HL-60 (cell line): ENCODE measurements at regions not wholly inside any gene's neighbourhood (a gene's known extent, or its start where the extent isn't known, plus 50 kb on each side); places are given as distances from the start of the nearest gene placed in this dataset.

ENCODE experiments used
- POLR2AphosphoS5 ChIP-seq: IDR thresholded peaks from 2 replicates; pipeline ENCODE4 v1.6.1; 2012; ENCODE audit warnings: low read depth
- REST ChIP-seq: IDR thresholded peaks from 2 replicates; pipeline ENCODE4 v1.6.1; 2012; ENCODE audit warnings: low read depth; ENCODE audit not compliant: insufficient replicate concordance
- SPI1 ChIP-seq: IDR thresholded peaks from 2 replicates; pipeline ENCODE4 v1.6.1; 2012; ENCODE audit warnings: low read depth, mild to moderate bottlenecking, borderline replicate concordance
- TF ChIP-seq, protein P1 (sequence below): IDR thresholded peaks from one replicate; pipeline ENCODE4 v1.5.1; 2011; ENCODE audit warnings: low read length, control low read depth, inconsistent platforms; ENCODE audit not compliant: insufficient read depth

GRCh38 chr5:15002173-15002572 lies 130.6 kb upstream of the ANKH start:
- TF ChIP-seq, protein P1, sequence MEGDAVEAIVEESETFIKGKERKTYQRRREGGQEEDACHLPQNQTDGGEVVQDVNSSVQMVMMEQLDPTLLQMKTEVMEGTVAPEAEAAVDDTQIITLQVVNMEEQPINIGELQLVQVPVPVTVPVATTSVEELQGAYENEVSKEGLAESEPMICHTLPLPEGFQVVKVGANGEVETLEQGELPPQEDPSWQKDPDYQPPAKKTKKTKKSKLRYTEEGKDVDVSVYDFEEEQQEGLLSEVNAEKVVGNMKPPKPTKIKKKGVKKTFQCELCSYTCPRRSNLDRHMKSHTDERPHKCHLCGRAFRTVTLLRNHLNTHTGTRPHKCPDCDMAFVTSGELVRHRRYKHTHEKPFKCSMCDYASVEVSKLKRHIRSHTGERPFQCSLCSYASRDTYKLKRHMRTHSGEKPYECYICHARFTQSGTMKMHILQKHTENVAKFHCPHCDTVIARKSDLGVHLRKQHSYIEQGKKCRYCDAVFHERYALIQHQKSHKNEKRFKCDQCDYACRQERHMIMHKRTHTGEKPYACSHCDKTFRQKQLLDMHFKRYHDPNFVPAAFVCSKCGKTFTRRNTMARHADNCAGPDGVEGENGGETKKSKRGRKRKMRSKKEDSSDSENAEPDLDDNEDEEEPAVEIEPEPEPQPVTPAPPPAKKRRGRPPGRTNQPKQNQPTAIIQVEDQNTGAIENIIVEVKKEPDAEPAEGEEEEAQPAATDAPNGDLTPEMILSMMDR, result no peak
- TF ChIP-seq SPI1 (no peak), POLR2AphosphoS5 (no peak), REST (no peak)
